ENCODE measurements at regions not wholly inside any gene's neighbourhood (a gene's known extent, or its start where the extent isn't known, plus 50 kb on each side); places are given as distances from the start of the nearest gene placed in this dataset.

DNA sequence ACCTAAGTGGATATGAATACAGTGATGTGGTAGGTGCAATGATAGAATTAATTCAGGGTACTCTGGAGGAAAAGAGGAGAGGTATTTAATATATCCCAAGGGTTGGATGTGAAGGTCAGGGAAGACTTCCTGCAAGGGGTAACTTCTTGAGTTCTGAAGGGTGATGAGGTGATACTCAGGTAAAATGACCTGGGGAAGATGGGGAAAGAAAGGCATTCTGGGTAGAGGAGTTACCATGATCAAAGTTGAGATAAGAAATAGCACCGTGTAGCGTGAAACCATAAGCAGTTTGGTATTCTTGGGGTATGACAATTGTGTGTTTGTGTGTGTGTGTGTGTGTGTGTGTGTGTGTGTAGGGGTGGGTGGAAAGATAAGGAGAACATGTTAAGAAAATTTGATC, 270.4 kb upstream of the LCORL start:
- H3K4me3 ChIP-seq (replicated peaks; ENCODE audit: insufficient read depth, low read length), result no peak overlapping the region
- TF ChIP-seq, protein P1, sequence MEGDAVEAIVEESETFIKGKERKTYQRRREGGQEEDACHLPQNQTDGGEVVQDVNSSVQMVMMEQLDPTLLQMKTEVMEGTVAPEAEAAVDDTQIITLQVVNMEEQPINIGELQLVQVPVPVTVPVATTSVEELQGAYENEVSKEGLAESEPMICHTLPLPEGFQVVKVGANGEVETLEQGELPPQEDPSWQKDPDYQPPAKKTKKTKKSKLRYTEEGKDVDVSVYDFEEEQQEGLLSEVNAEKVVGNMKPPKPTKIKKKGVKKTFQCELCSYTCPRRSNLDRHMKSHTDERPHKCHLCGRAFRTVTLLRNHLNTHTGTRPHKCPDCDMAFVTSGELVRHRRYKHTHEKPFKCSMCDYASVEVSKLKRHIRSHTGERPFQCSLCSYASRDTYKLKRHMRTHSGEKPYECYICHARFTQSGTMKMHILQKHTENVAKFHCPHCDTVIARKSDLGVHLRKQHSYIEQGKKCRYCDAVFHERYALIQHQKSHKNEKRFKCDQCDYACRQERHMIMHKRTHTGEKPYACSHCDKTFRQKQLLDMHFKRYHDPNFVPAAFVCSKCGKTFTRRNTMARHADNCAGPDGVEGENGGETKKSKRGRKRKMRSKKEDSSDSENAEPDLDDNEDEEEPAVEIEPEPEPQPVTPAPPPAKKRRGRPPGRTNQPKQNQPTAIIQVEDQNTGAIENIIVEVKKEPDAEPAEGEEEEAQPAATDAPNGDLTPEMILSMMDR (IDR thresholded peaks at IDR 0.05; ENCODE audit: insufficient read depth, low read length), result no peak
- TF ChIP-seq POLR2AphosphoS5 (IDR thresholded peaks at IDR 0.05; ENCODE audit: low read depth) (no peak), GABPA (IDR thresholded peaks at IDR 0.05; ENCODE audit: low read depth) (no peak), SPI1 (IDR thresholded peaks at IDR 0.05; ENCODE audit: borderline replicate concordance, low read depth) (no peak)
- TF ChIP-seq, protein P2, sequence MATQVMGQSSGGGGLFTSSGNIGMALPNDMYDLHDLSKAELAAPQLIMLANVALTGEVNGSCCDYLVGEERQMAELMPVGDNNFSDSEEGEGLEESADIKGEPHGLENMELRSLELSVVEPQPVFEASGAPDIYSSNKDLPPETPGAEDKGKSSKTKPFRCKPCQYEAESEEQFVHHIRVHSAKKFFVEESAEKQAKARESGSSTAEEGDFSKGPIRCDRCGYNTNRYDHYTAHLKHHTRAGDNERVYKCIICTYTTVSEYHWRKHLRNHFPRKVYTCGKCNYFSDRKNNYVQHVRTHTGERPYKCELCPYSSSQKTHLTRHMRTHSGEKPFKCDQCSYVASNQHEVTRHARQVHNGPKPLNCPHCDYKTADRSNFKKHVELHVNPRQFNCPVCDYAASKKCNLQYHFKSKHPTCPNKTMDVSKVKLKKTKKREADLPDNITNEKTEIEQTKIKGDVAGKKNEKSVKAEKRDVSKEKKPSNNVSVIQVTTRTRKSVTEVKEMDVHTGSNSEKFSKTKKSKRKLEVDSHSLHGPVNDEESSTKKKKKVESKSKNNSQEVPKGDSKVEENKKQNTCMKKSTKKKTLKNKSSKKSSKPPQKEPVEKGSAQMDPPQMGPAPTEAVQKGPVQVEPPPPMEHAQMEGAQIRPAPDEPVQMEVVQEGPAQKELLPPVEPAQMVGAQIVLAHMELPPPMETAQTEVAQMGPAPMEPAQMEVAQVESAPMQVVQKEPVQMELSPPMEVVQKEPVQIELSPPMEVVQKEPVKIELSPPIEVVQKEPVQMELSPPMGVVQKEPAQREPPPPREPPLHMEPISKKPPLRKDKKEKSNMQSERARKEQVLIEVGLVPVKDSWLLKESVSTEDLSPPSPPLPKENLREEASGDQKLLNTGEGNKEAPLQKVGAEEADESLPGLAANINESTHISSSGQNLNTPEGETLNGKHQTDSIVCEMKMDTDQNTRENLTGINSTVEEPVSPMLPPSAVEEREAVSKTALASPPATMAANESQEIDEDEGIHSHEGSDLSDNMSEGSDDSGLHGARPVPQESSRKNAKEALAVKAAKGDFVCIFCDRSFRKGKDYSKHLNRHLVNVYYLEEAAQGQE (IDR thresholded peaks at IDR 0.05; ENCODE audit: insufficient replicate concordance, low read depth), result no peak
- H3K27ac ChIP-seq (replicated peaks), result no peak overlapping the region
- no peaks in the 10 kb centered on the region for H3K27me3 ChIP-seq (ENCODE audit: insufficient read depth, poor library complexity, severe bottlenecking)
- no peak for DNase-seq (ENCODE audit: low read depth in 1 of 2, low spot score in 1 of 2)

- H3K27me3 ChIP-seq (ENCODE audit: insufficient read depth, poor library complexity, severe bottlenecking), result no peaks in the 10 kb centered on the region
- no peak for DNase-seq (ENCODE audit: low read depth in 1 of 2, low spot score in 1 of 2)
- no peak overlapping the region for H3K4me3 ChIP-seq (replicated peaks; ENCODE audit: insufficient read depth, low read length)
- H3K27ac ChIP-seq (replicated peaks), result no peak overlapping the region
- TF ChIP-seq, protein P2 (IDR thresholded peaks at IDR 0.05; ENCODE audit: insufficient replicate concordance, low read depth), result no peak
- no peak for TF ChIP-seq SPI1 (IDR thresholded peaks at IDR 0.05; ENCODE audit: borderline replicate concordance, low read depth)
- TF ChIP-seq, protein P1 (IDR thresholded peaks at IDR 0.05; ENCODE audit: insufficient read depth, low read length), result no peak
- TF ChIP-seq GABPA (IDR thresholded peaks at IDR 0.05; ENCODE audit: low read depth), result no peak
- no peak for TF ChIP-seq POLR2AphosphoS5 (IDR thresholded peaks at IDR 0.05; ENCODE audit: low read depth)
These were observed 269.7 kb upstream of the LCORL start for GRCh38 chr4:18291256-18291655.

DNA sequence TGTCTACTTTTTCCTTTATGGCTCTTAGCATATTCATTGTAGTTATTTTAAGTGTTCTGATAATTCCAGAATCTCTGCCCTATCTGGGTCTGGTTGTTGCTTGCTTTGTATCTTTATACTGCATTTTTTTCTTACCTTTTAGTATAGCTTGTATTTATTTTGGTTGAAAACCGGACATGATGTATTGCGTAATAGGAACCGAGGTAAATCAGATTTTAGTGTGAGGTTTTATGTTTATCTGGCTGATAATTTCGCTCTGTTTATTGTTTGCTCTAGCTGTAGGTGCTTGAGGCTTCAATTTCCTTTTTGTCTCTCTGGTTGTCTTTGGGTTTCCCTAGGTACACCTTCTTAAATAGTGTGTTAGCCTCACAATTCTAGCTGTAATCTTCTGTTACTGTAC, 263.8 kb upstream of the LCORL start:
- no peak for DNase-seq (ENCODE audit: low read depth in 1 of 2, low spot score in 1 of 2)
- Histone ChIP-seq H3K27ac (replicated peaks) (no peak overlapping the region), H3K27me3 (ENCODE audit: insufficient read depth, poor library complexity, severe bottlenecking) (no peaks in the 10 kb centered on the region), H3K4me3 (replicated peaks; ENCODE audit: insufficient read depth, low read length) (no peak overlapping the region)
- TF ChIP-seq SPI1 (IDR thresholded peaks at IDR 0.05; ENCODE audit: borderline replicate concordance, low read depth) (no peak), POLR2AphosphoS5 (IDR thresholded peaks at IDR 0.05; ENCODE audit: low read depth) (no peak), GABPA (IDR thresholded peaks at IDR 0.05; ENCODE audit: low read depth) (no peak)
- TF ChIP-seq, protein P1 (IDR thresholded peaks at IDR 0.05; ENCODE audit: insufficient read depth, low read length), result no peak
- TF ChIP-seq, protein P2 (IDR thresholded peaks at IDR 0.05; ENCODE audit: insufficient replicate concordance, low read depth), result no peak

All from HL-60 (cell line).